IMR-90 (cell line): ENCODE measurements at regions not wholly inside any gene's neighbourhood (a gene's known extent, or its start where the extent isn't known, plus 50 kb on each side); places are given as distances from the start of the nearest gene placed in this dataset.

Experiments
- ATAC-seq: fragments of 200-7000 bp; cut with Tn5 transposase; 2 replicates; pipeline ENCODE4 v1.9.1; 2020; ENCODE audit warnings: low read depth, mild to moderate bottlenecking, moderate library complexity
- BruUV-seq: library from RNA; stranded (reverse); fragments of 400-500 nt; replicated peaks from 2 replicates; lab custom pipeline; 2021; lab: Mats Ljungman, UMichigan
- CTCF ChIA-PET: fragments of 300-600 bp; formaldehyde crosslinking; extraction: SDS; loops from one replicate; lab custom pipeline; 2021; ENCODE audit warnings: antibody characterized with exemption; lab: Yijun Ruan, JAX
- POLR2A ChIA-PET: fragments of 300-600 bp; sonication (Branson Sonifier 250); formaldehyde crosslinking; loops from one replicate; lab custom pipeline; 2022; ENCODE audit warnings: antibody characterized with exemption; ENCODE audit not compliant: unreplicated experiment; lab: Charles Lee
- DNase-seq: peaks from one replicate; pipeline ENCODE4 v3.0.0; 2013
- H2AFZ ChIP-seq: replicated peaks from 2 replicates; pipeline ENCODE3; 2013; ENCODE audit warnings: low read length, mild to moderate bottlenecking; ENCODE audit not compliant: poor library complexity
- H2AK5ac ChIP-seq: 2 replicates; pipeline ENCODE4 v1.6.1; 2013; ENCODE audit warnings: low read depth, low read length, inconsistent platforms
- H2AK9ac ChIP-seq: replicated peaks from 2 replicates; pipeline ENCODE3; 2013; ENCODE audit warnings: mild to moderate bottlenecking, low read depth, low read length, moderate library complexity; ENCODE audit not compliant: poor library complexity
- H2BK120ac ChIP-seq: 2 replicates; pipeline ENCODE4 v1.6.1; 2013; ENCODE audit warnings: low read depth, low read length, inconsistent platforms
- H2BK15ac ChIP-seq: 3 replicates; pipeline ENCODE4 v1.6.1; 2013; ENCODE audit warnings: low read depth, low read length, inconsistent platforms
- H2BK20ac ChIP-seq: 2 replicates; pipeline ENCODE4 v1.6.1; 2013; ENCODE audit warnings: low read depth, mild to moderate bottlenecking, inconsistent platforms, low read length, moderate library complexity
- H2BK5ac ChIP-seq: 2 replicates; pipeline ENCODE4 v1.6.1; 2013; ENCODE audit warnings: mild to moderate bottlenecking, low read depth, low read length, inconsistent platforms; ENCODE audit not compliant: poor library complexity, severe bottlenecking
- H3K14ac ChIP-seq: replicated peaks from 2 replicates; pipeline ENCODE4 v1.6.1; 2013; ENCODE audit warnings: low read depth, low read length, inconsistent platforms
- H3K18ac ChIP-seq: 2 replicates; pipeline ENCODE4 v1.6.1; 2013; ENCODE audit warnings: low read depth, low read length, control low read depth
- H3K23ac ChIP-seq: 2 replicates; pipeline ENCODE4 v1.6.1; 2013; ENCODE audit warnings: low read depth, low read length, inconsistent platforms
- H3K27ac ChIP-seq: 2 replicates; pipeline ENCODE4 v1.5.1; 2013; ENCODE audit warnings: mild to moderate bottlenecking, control low read depth, low read length; ENCODE audit not compliant: insufficient read depth
- H3K27me3 ChIP-seq: 2 replicates; pipeline ENCODE4 v1.6.1; 2013; ENCODE audit warnings: low read length; ENCODE audit not compliant: control insufficient read depth, insufficient read depth
- H3K36me3 ChIP-seq: 2 replicates; pipeline ENCODE4 v1.6.1; 2013; ENCODE audit warnings: low read length, mixed read lengths; ENCODE audit not compliant: control insufficient read depth, insufficient read depth
- H3K4ac ChIP-seq: 2 replicates; pipeline ENCODE4 v1.6.1; 2013; ENCODE audit warnings: low read depth, low read length, inconsistent platforms
- H3K4me1 ChIP-seq: 2 replicates; pipeline ENCODE4 v1.6.1; 2013; ENCODE audit warnings: low read length, mixed read lengths; ENCODE audit not compliant: control insufficient read depth, insufficient read depth
- H3K4me2 ChIP-seq: 2 replicates; pipeline ENCODE4 v1.6.1; 2013; ENCODE audit warnings: low read depth, mild to moderate bottlenecking, control low read depth, low read length, moderate library complexity
- H3K4me3 ChIP-seq: 2 replicates; pipeline ENCODE4 v1.5.1; 2013; ENCODE audit warnings: low read depth, mild to moderate bottlenecking, control low read depth, low read length, moderate library complexity; ENCODE audit not compliant: insufficient read depth
- H3K56ac ChIP-seq: 2 replicates; pipeline ENCODE4 v1.6.1; 2013; ENCODE audit warnings: low read length, inconsistent platforms; ENCODE audit not compliant: insufficient read depth; ENCODE audit errors: extremely low read depth
- H3K79me1 ChIP-seq, 2 experiments: 2 replicates each; pipeline ENCODE4 v1.6.1; 2013; ENCODE audit warnings: low read length in 2 of 2, inconsistent platforms in 1 of 2, low read depth in 1 of 2
- H3K9ac ChIP-seq: 2 replicates; pipeline ENCODE4 v1.6.1; 2013; ENCODE audit warnings: low read depth, low read length, control low read depth
- H3K9me1 ChIP-seq: 2 replicates; pipeline ENCODE4 v1.6.1; 2013; ENCODE audit warnings: low read length, inconsistent platforms; ENCODE audit not compliant: insufficient read depth
- H3K9me3 ChIP-seq: 2 replicates; pipeline ENCODE4 v1.6.1; 2013; ENCODE audit warnings: low read length; ENCODE audit not compliant: control insufficient read depth, insufficient read depth
- H4K20me1 ChIP-seq: 2 replicates; pipeline ENCODE4 v1.6.1; 2013; ENCODE audit warnings: low read length, inconsistent platforms; ENCODE audit not compliant: insufficient read depth
- H4K5ac ChIP-seq: 2 replicates; pipeline ENCODE4 v1.6.1; 2013; ENCODE audit warnings: mild to moderate bottlenecking, low read depth, low read length, control low read depth
- H4K8ac ChIP-seq, 2 experiments: 2 replicates each; pipeline ENCODE4 v1.6.1; 2013; ENCODE audit warnings: low read depth in 2 of 2, low read length in 2 of 2, control low read depth in 1 of 2, inconsistent platforms in 1 of 2
- H4K91ac ChIP-seq: 2 replicates; pipeline ENCODE4 v1.6.1; 2013; ENCODE audit warnings: low read depth, low read length, inconsistent platforms; ENCODE audit not compliant: insufficient read depth
- BHLHE40 ChIP-seq: fragments of 150-350 bp; IDR thresholded peaks from 2 replicates; pipeline ENCODE4 v1.6.1; 2016; ENCODE audit warnings: mild to moderate bottlenecking, low read depth, low read length
- CEBPB ChIP-seq: IDR thresholded peaks from 2 replicates; pipeline ENCODE4 v1.6.1; 2012; ENCODE audit warnings: low read depth, low read length, improper control_type of control experiment
- CHD1 ChIP-seq: IDR thresholded peaks from 2 replicates; pipeline ENCODE4 v1.6.1; 2012; ENCODE audit warnings: low read depth, low read length, improper control_type of control experiment
- CTCF ChIP-seq: conservative IDR thresholded peaks from 2 replicates; pipeline ENCODE4 v1.5.1; 2012; ENCODE audit warnings: mild to moderate bottlenecking, low read depth, low read length, improper control_type of control experiment
- FOS ChIP-seq: fragments of 150-350 bp; IDR thresholded peaks from 2 replicates; pipeline ENCODE4 v1.6.1; 2016; ENCODE audit warnings: low read depth, low read length
- MAFK ChIP-seq: IDR thresholded peaks from 2 replicates; pipeline ENCODE4 v1.6.1; 2012; ENCODE audit warnings: low read depth, low read length, improper control_type of control experiment
- MAZ ChIP-seq: IDR thresholded peaks from 2 replicates; pipeline ENCODE4 v1.6.1; 2012; ENCODE audit warnings: low read depth, mild to moderate bottlenecking, low read length, improper control_type of control experiment, moderate library complexity, borderline replicate concordance
- MXI1 ChIP-seq: IDR thresholded peaks from 2 replicates; pipeline ENCODE4 v1.6.1; 2012; ENCODE audit warnings: low read depth, mild to moderate bottlenecking, low read length, moderate library complexity, borderline replicate concordance
- NFE2L2 ChIP-seq: fragments of 150-350 bp; IDR thresholded peaks from 2 replicates; pipeline ENCODE4 v1.6.1; 2016; ENCODE audit warnings: low read depth, mild to moderate bottlenecking, low read length
- POLR2A ChIP-seq: IDR thresholded peaks from 2 replicates; pipeline ENCODE4 v1.6.1; 2012; ENCODE audit warnings: mild to moderate bottlenecking, low read depth, low read length
- RAD21 ChIP-seq: IDR thresholded peaks from 2 replicates; pipeline ENCODE4 v1.6.1; 2012; ENCODE audit warnings: low read length, improper control_type of control experiment
- RCOR1 ChIP-seq: IDR thresholded peaks from 2 replicates; pipeline ENCODE4 v1.6.1; 2012; ENCODE audit warnings: mild to moderate bottlenecking, low read length, improper control_type of control experiment; ENCODE audit not compliant: insufficient replicate concordance
- RFX5 ChIP-seq: IDR thresholded peaks from 2 replicates; pipeline ENCODE4 v1.8.0; 2012; ENCODE audit warnings: low read depth, mild to moderate bottlenecking, low read length, moderate library complexity
- SMC3 ChIP-seq: fragments of 150-350 bp; IDR thresholded peaks from 2 replicates; pipeline ENCODE4 v1.6.1; 2016; ENCODE audit warnings: low read depth, mild to moderate bottlenecking, antibody characterized with exemption, low read length, moderate library complexity
- WGBS, 2 experiments: methylation state at CpG; one replicate each; pipeline versions ENCODE4 v1.1.5 to v1.1.7; 2013; ENCODE audit warnings: missing lambda C conversion rate in 2 of 2; ENCODE audit not compliant: insufficient read length in 1 of 2; ENCODE audit errors: extremely low coverage in 2 of 2; 5-methylcytosine and 5-hydroxymethylcytosine counted together
- dilution Hi-C: fragments of 300-500 bp; cut with HindIII; formaldehyde crosslinking; loops from one replicate; pipeline ENCODE4 v1.14.3; 2018; ENCODE audit warnings: low sequenced_read_pairs; ENCODE audit not compliant: unreplicated experiment
- in situ Hi-C: fragments of 300-500 bp; cut with MboI; formaldehyde crosslinking; loops from 3 replicates; pipeline ENCODE4 v1.14.3; 2019; ENCODE audit warnings: low sequenced_read_pairs, inconsistent platforms, mixed read lengths
- intact Hi-C: fragments of 100-400 bp; cut with micrococcal nuclease; formaldehyde crosslinking; loops from 2 replicates; pipeline ENCODE4 v1.10.0; 2022
- TF ChIP-seq, protein P1 (sequence below): fragments of 150-350 bp; IDR thresholded peaks from 2 replicates; pipeline ENCODE4 v1.6.1; 2017; ENCODE audit warnings: mild to moderate bottlenecking, antibody characterized with exemption, low read length, low read depth
- TF ChIP-seq, protein P2 (sequence below): fragments of 150-350 bp; IDR thresholded peaks from 2 replicates; pipeline ENCODE4 v1.6.1; 2016; ENCODE audit warnings: low read depth, mild to moderate bottlenecking, low read length, moderate library complexity, borderline replicate concordance

DNA sequence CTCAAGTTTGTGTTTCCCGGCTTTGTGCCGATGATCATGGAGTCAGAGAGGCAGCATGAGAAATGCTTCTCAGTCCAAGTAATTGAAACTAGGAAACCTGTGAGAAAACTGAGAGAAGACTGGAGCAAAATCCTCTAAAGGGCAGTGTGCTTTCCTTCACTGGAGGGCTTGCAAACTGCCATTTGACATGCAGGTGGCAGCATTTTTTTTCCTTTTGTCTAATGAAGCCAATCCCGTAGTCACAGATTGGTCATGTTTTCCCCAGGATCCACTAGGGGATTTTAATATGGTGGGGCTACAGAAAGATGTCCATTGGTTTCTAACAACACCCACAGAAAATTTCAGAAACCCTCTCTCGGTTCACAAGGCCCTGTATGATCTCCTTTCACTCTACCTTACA lies 117.4 kb upstream of the NUDT10 start:
- Histone ChIP-seq H3K4me1 (no peaks in the 10 kb centered on the region), H2BK15ac (no peak overlapping the region), H2AK9ac (no peak overlapping the region), H4K91ac (no peak overlapping the region), H3K23ac (no peak overlapping the region), H2BK20ac (no peak overlapping the region), H3K27me3 (no peaks in the 10 kb centered on the region), H2BK5ac (no peak overlapping the region), H3K36me3 (no peaks in the 10 kb centered on the region), H3K4me2 (no peak overlapping the region), H3K4ac (no peak overlapping the region), H3K4me3 (no peak overlapping the region), H3K9me1 (no peaks in the 10 kb centered on the region), H4K5ac (no peak overlapping the region), H2AK5ac (no peak overlapping the region), H3K9ac (no peak overlapping the region), H3K79me1 (no peaks in the 10 kb centered on the region), H2AFZ (no peak overlapping the region), H3K56ac (no peak overlapping the region), H3K14ac (no peak overlapping the region), H4K8ac (no peak overlapping the region), H3K9me3 (no peaks in the 10 kb centered on the region), H3K18ac (no peak overlapping the region), H3K27ac (no peak overlapping the region), H2BK120ac (no peak overlapping the region), H4K20me1 (no peaks in the 10 kb centered on the region)
- in situ Hi-C loops (no loop called here), intact Hi-C loops (no loop called here), dilution Hi-C loops (no loop called here)
- ChIA-PET POLR2A (no interaction called here), CTCF (no interaction called here)
- BruUV-seq, result no TSS peak
- no peak for ATAC-seq
- WGBS, 2 experiments, result 83% methylated on average over 2 of the region's 4 CpGs; no CpG with 5 or more reads in 1 of the 2 experiments
- TF ChIP-seq CHD1, result no peak
- TF ChIP-seq BHLHE40, result no peak
- TF ChIP-seq MAZ, result no peak
- no peak for TF ChIP-seq RFX5
- TF ChIP-seq RAD21, result no peak
- TF ChIP-seq FOS, result no peak
- TF ChIP-seq RCOR1, result no peak
- TF ChIP-seq SMC3, result no peak
- TF ChIP-seq CTCF, result no peak
- no peak for TF ChIP-seq MXI1
- TF ChIP-seq POLR2A, result no peak
- no peak for TF ChIP-seq CEBPB
- no peak for TF ChIP-seq MAFK
- TF ChIP-seq, protein P1, sequence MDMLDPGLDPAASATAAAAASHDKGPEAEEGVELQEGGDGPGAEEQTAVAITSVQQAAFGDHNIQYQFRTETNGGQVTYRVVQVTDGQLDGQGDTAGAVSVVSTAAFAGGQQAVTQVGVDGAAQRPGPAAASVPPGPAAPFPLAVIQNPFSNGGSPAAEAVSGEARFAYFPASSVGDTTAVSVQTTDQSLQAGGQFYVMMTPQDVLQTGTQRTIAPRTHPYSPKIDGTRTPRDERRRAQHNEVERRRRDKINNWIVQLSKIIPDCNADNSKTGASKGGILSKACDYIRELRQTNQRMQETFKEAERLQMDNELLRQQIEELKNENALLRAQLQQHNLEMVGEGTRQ, result no peak
- no peak for TF ChIP-seq NFE2L2
- TF ChIP-seq, protein P2, sequence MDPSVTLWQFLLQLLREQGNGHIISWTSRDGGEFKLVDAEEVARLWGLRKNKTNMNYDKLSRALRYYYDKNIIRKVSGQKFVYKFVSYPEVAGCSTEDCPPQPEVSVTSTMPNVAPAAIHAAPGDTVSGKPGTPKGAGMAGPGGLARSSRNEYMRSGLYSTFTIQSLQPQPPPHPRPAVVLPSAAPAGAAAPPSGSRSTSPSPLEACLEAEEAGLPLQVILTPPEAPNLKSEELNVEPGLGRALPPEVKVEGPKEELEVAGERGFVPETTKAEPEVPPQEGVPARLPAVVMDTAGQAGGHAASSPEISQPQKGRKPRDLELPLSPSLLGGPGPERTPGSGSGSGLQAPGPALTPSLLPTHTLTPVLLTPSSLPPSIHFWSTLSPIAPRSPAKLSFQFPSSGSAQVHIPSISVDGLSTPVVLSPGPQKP, result no peak
- DNase-seq, result no peak
